H54 (cell line): ENCODE measurements at regions not wholly inside any gene's neighbourhood (a gene's known extent, or its start where the extent isn't known, plus 50 kb on each side); places are given as distances from the start of the nearest gene placed in this dataset.

Experiments used
- DNase-seq: peaks from one replicate; pipeline ENCODE4 v3.0.0; 2011; ENCODE audit warnings: low spot score, mixed read lengths; ENCODE audit not compliant: insufficient read length
- FAIRE-seq: peaks from 3 replicates; lab custom pipeline; 2011; peaks lifted over from hg19 to GRCh38; lab: Jason Lieb, UNC
- POLR2A ChIP-seq: IDR thresholded peaks from 2 replicates; pipeline ENCODE4 v1.6.1; 2011; ENCODE audit warnings: low read depth, mild to moderate bottlenecking, low read length

- no peak for FAIRE-seq
- no peak for DNase-seq
- TF ChIP-seq POLR2A, result no peak
These were observed 341.4 kb downstream of the FOXL1 start for GRCh38 chr16:86919578-86920305.

- FAIRE-seq, result no peak
- TF ChIP-seq POLR2A, result no peak
- DNase-seq, result no peak
These were observed 342.9 kb downstream of the FOXL1 start for GRCh38 chr16:86921289-86921688.

- FAIRE-seq (no peak), DNase-seq (no peak)
- no peak for TF ChIP-seq POLR2A
These were observed 344.0 kb downstream of the FOXL1 start for GRCh38 chr16:86922311-86922710.

DNA sequence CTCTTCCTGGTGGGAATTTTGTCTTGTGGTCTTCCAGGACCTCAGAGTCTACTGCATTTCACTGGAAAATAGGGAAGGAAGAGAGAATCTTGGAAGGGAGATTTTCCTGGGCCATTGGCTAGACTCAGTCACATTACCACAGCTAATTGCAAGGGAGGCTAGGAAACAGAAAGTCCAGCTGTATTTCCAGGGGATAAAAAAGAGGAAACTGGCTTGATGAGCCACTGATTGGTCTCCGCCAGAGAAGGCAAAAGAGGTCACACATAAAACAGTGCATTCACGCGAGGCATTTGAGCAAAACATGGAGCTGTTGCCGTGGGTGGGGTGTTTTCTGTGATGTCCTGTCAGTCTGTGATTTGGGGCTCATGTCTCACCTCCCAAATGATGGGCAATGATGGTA is 345.3 kb downstream of the FOXL1 start:
- FAIRE-seq (no peak), DNase-seq (no peak)
- no peak for TF ChIP-seq POLR2A

GRCh38 chr16:86924537-86924936 is 346.2 kb downstream of the FOXL1 start:
- FAIRE-seq, result no peak

DNA sequence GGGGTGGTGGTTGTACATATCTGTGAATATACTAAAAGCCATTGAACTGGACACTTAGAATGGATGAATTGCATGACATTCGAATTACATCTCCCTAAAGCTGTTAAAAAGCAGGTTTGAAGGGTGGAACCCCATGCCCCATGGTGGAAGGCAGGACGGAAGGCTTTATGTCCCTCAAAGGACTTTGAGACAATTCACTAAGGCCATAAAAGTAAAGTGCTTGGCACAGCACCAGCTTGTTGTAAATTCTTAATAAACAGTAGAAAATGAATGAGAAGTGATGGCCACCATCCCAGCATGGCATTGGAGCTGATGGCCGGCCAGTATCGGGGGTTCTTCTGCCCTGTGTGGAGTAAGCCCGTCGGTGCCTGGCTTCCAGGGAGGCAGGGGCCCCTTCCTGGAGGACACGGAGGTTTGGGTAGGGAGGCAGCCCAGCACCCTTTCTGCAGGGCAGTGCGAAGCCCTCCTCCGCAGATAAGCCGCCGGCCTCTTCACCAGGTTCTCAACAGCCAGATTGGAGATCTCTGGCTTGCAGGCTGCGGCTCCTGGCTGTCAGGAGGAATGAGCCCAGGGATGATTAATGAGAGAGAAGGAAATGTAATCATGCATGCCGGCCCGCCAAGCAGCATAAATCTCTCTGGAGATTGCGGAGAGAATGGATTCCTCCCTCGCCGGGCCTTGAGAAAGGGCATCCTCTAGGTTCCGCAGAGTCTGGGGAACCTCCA is 346.9 kb downstream of the FOXL1 start:
- DNase-seq (peak; percentile 89), FAIRE-seq (no peak)
- TF ChIP-seq POLR2A, result no peak

More at GRCh38 chr16:86924537-86924936, 346.2 kb downstream of the FOXL1 start:
- no peak for TF ChIP-seq POLR2A
- peak; percentile 94 for DNase-seq

DNA sequence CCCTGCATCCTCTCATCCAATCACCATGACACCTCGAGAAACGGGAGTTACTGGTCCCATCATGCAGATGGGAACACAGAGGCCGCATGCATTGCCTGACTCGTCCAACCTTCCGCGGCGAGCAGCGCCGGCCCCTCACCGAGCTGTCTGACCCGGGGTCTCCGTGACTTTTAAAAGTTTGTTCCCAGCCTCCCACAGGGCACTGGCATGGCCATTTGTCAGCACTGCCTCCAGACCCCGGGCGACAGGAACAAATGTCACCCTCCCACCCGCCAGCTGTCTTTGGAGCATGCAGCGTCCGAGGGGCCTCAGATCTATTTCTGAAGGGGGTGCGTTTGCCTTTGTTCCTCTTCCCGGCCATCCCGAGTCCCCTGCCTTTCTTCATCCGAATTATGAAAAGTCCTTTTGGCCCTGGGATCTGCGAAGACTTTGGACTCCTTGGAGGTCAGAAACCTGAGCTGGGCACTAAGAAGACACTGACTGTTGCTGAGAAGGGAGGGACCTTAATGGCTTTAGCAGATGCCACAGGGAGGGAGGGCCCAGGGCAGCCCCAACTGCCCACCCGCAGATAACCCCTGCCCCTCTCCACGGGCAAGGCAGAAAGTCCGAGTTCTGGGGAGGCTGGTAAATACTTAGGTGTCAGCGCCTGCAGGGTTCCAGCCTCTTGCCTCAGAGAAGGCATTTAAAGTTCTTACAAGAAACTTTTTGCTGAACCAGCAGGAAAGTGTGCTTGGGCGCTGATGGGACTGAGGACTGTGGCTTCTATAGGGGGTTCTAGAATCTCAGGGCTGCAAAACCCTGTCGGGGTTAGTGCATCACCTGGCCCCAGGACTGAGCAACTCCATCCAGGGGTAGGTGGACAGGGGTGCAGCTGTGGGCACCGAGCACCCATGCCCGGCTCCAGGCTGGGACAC is 348.1 kb downstream of the FOXL1 start:
- TF ChIP-seq POLR2A, result no peak
- DNase-seq, result no peak
- no peak for FAIRE-seq

- TF ChIP-seq POLR2A, result no peak
- DNase-seq (no peak), FAIRE-seq (no peak)
These were observed 349.4 kb downstream of the FOXL1 start for GRCh38 chr16:86927699-86928098.

- FAIRE-seq (no peak), DNase-seq (no peak)
- TF ChIP-seq POLR2A, result no peak
These were observed 350.2 kb downstream of the FOXL1 start for GRCh38 chr16:86928523-86929011.

DNA sequence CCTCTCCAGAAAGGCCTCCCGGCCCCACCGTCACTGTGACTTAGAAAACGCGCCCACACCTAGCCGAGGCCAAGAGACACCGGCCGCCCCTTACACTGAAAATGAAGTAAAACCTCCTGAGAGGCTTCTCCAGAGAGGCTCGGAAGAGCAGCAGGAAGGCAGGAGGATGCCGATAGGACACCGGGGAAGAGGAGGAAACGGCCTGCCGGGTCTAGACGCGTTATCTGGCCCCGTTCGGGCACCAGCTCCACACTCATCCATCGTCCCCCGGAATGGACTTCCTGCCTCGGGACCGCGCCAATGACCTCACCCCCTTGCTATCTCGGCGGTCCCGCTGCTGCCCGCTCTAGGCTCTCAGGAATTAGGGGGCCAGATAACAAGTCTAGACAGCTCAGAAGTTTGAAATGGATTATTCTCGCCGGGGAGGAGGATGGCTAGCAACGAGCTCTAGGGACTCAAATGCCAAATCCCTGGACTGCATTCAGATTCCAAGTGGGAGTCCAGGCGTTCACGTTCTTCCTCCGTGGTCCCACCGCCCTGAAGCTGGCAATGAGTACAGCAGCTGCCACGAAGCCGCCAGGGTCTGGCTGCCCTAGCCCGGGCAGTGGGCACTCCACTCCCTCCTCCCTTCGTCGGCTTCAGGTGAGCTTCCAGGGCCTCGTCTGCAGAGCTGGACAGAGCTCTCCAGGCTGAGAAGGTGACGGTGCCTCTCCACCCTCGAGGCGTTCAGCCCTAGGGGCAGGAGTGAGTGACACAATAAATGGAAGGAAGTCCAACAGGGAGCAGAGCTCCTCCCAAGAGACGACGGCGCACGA is 350.9 kb downstream of the FOXL1 start:
- TF ChIP-seq POLR2A, result peak; percentile 31; the same call in 1 of the 2 replicates
- FAIRE-seq (no peak), DNase-seq (peak; percentile 93)

GRCh38 chr16:86930001-86930400 is 351.7 kb downstream of the FOXL1 start:
- DNase-seq (no peak), FAIRE-seq (no peak)
- TF ChIP-seq POLR2A, result no peak

DNA sequence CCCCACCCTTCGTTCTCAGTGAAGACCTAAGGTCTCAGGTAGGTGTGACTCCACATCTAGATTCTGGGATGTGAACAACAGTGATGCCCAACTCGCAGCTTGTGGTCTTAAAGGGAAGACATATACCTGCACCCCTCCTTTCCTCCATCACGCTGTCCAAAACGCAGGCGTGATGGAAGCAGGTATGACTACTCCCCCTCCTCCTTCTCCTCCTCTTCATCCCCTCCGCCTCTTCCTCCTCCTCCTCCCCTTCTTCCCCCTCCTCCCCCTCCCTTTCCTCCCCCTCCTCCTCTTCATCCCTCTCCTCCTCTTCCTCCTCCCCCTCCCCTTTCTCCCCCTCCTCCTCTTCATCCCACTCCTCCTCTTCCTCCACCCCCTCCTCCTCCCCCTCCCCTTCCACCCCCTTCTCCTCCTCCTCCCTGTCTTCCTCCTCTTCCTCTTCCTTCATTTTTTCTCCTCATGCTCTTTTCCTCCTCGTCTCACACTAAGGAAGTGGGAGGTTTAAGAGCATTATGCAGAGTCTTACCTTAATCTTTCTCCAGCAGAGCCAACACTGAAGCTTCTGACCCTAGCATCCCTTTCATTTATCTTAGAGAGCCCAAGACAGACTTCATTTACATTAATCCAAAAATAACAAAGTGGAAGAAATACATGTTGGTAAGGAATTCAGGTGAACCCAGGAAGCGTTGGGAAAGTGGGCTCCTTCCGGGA is 352.5 kb downstream of the FOXL1 start:
- no peak for TF ChIP-seq POLR2A
- no peak for FAIRE-seq

More for the DNA sequence above, 352.5 kb downstream of the FOXL1 start:
- no peak for DNase-seq
